Dendritic cell treated with granulocyte-macrophage colony-stimulating factor and Interleukin-4, amounts not matched to agents 40 ng/mL and 50 ng/mL, for 4 days (primary cell): ENCODE measurements at regions not wholly inside any gene's neighbourhood (a gene's known extent, or its start where the extent isn't known, plus 50 kb on each side); places are given as distances from the start of the nearest gene placed in this dataset.

ENCODE experiments used
- H3K27ac Mint-ChIP-seq: one replicate; pipeline ENCODE4 v1.8.0; 2022; ENCODE audit warnings: mild to moderate bottlenecking, mixed read lengths
- H3K27me3 Mint-ChIP-seq: one replicate; pipeline ENCODE4 v1.8.0; 2022; ENCODE audit warnings: mild to moderate bottlenecking, mixed read lengths
- H3K36me3 Mint-ChIP-seq: one replicate; pipeline ENCODE4 v1.8.0; 2022; ENCODE audit warnings: low read depth, mixed read lengths
- H3K4me1 Mint-ChIP-seq: one replicate; pipeline ENCODE4 v1.8.0; 2022; ENCODE audit warnings: low read depth, mixed read lengths
- H3K4me3 Mint-ChIP-seq: one replicate; pipeline ENCODE4 v1.8.0; 2022; ENCODE audit warnings: mild to moderate bottlenecking, moderate library complexity, mixed read lengths
- H3K9me3 Mint-ChIP-seq: one replicate; pipeline ENCODE4 v1.8.0; 2022; ENCODE audit warnings: mixed read lengths
- intact Hi-C: fragments of 100-400 bp; cut with micrococcal nuclease; formaldehyde crosslinking; loops from one replicate; pipeline ENCODE4 v1.15.0; 2022

DNA sequence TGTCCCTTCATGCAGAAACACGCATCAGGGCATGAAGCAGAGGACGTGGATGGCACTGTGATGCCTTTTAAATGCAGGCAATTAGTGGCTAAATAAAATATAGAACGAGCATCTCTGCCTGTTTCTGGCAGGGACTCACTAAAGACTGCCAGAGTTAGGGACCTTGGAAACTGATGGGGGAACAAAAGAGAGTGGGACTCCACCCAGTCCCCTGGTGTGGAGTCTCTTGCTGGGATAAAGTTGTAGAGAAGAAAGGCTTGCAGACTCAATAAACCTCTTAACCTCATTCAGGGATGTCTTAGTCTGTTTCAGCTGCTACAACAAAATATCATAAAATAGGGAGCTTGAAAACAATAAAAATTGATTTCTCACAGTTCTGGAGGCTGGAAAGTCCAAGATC is 87.6 kb upstream of the ARAP3 start:
- Mint-ChIP-seq H3K36me3 (no peaks in the 10 kb centered on the region), H3K4me1 (no peaks in the 10 kb centered on the region), H3K4me3 (no peak overlapping the region), H3K27me3 (peaks cover 13% of the 10 kb centered on the region), H3K27ac (no peak overlapping the region), H3K9me3 (no peaks in the 10 kb centered on the region)
- intact Hi-C loops: no loop called here

DNA sequence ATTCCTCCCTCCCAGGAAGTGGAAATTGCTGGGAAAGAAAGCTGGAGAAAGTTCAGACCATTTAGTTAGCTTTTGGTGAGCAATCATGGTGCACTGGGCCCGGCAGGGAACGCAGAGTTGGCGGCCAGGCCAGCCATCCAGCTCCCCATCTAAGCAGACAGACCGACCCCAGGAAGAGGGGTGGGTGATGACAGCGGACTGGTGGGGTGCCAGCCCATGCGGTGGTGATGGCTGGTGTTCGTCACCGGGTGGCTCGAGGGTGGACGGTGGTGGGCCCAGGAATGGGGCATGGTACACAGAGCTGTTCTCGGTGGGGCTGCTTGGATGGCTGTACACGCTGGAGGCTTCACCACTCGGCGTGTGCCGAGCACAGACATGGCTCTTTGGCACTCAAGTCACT is 85.6 kb upstream of the ARAP3 start:
- Mint-ChIP-seq H3K9me3 (no peaks in the 10 kb centered on the region), H3K4me3 (no peak overlapping the region), H3K27me3 (peaks cover 22% of the 10 kb centered on the region), H3K4me1 (no peaks in the 10 kb centered on the region), H3K36me3 (no peaks in the 10 kb centered on the region), H3K27ac (no peak overlapping the region)
- intact Hi-C loops: no loop called here

DNA sequence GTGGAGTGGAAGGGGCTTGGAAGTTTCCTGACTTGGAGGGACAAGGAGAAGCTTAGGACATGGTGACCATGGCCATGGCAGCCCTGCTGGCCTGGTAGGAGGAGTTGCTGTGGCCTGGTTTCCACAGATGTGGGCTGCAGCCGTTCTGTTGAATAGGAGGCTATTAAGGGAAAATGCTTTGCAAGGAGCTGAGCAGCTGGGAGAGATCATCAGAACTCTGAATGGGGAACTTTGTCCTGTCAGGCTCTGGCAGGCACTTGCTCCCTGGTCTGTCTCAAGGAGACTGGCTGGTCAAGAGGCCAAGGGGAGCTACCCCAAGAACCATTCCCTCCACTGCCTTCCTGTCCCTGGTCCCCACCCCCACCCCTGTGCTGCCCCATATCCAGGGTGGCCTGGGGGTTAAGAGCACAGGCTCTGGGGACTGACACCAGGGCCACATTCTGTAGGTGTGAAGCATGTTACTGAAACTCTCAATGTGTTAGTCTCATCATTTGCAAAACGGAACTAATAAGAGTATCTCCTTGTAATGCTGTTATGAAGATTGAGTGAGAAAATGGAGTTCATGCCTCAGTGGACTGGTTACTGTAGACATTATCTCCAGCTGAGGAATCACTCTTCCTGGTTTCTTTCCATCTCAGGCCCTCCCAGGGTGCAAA is 84.0 kb upstream of the ARAP3 start:
- H3K27ac Mint-ChIP-seq: no peak overlapping the region
- H3K4me3 Mint-ChIP-seq: no peak overlapping the region
- H3K27me3 Mint-ChIP-seq: peaks cover 31% of the 10 kb centered on the region
- H3K36me3 Mint-ChIP-seq: no peaks in the 10 kb centered on the region
- intact Hi-C loops: no loop called here
- H3K4me1 Mint-ChIP-seq: no peaks in the 10 kb centered on the region
- H3K9me3 Mint-ChIP-seq: no peaks in the 10 kb centered on the region

DNA sequence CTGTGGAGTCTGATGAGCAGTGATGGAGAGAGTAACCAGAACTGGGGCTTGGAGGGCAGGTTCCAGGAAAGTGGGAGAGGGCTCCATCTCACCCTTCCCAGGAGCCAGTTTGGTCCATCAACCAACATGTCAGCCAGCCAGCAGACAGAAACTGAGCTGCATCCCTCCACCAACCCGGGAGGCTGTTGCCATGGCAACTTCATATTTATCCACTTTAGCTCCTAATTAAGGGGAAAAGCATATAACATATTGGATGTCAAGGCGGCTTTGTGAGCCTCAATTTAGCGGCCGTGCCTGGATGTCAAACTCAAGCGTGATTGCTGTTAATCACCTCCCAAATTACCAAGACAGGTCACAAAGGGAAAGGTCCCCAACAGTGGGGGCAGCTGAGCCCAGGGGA is 81.5 kb upstream of the ARAP3 start:
- H3K9me3 Mint-ChIP-seq: no peaks in the 10 kb centered on the region
- H3K27me3 Mint-ChIP-seq: peaks cover 49% of the 10 kb centered on the region
- H3K4me1 Mint-ChIP-seq: no peaks in the 10 kb centered on the region
- H3K4me3 Mint-ChIP-seq: no peak overlapping the region
- H3K27ac Mint-ChIP-seq: no peak overlapping the region
- H3K36me3 Mint-ChIP-seq: no peaks in the 10 kb centered on the region
- intact Hi-C loops: no loop called here

DNA sequence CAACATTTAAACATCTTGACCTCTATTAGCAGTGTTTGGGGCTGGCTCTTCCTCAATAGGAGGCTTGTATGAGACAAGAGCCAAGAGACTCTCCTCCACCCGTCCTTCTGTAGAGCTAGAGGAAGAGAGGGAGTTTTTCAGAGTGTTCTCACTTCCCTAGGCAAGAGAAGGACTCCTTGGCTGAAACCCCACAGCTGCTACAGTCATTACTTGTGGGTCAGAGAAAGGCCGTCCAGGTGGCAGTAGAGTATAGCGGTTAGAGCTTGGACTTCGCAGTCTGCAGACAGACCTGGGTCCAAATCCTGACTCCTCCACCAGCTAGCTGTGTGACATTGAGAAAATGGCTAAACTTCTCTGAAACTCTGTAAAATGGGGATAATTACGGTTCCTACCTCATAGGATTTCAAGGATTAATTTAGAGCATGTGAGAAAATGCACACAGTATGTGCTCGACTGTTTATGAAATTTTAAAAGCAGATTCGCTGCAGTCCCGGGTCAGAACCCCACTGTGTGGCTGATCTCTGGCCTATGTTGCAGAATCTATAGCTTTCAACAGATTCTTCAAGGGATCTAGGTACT is 80.8 kb upstream of the ARAP3 start:
- H3K27ac Mint-ChIP-seq: no peak overlapping the region
- no peaks in the 10 kb centered on the region for H3K36me3 Mint-ChIP-seq
- intact Hi-C loops: no loop called here
- no peaks in the 10 kb centered on the region for H3K4me1 Mint-ChIP-seq
- H3K9me3 Mint-ChIP-seq: no peaks in the 10 kb centered on the region
- peaks cover 55% of the 10 kb centered on the region for H3K27me3 Mint-ChIP-seq
- no peak overlapping the region for H3K4me3 Mint-ChIP-seq

DNA sequence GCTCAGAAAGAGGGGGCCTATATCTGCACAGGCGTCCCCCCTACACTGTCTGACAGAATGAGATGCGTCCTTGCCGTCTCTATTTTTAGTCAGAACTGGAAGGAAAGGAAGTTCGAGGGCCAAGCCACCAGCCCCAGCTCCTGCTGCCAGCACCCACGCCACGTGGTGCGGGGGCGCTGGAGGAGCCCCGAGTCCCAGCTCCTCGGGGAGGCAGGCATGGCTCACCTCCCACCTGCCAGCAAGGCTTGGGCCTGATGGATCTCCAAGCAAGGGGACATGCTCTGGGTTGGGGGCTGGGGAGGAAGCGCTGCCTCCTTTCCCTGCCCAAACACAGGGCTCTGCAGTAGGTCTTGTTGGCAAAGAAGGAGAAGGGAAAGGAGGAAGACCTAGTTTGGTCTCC is 80.3 kb upstream of the ARAP3 start:
- intact Hi-C loops: no loop called here
- H3K36me3 Mint-ChIP-seq: no peaks in the 10 kb centered on the region
- no peaks in the 10 kb centered on the region for H3K4me1 Mint-ChIP-seq
- H3K27me3 Mint-ChIP-seq: peaks cover 61% of the 10 kb centered on the region
- H3K27ac Mint-ChIP-seq: no peak overlapping the region
- H3K4me3 Mint-ChIP-seq: no peak overlapping the region
- no peaks in the 10 kb centered on the region for H3K9me3 Mint-ChIP-seq

DNA sequence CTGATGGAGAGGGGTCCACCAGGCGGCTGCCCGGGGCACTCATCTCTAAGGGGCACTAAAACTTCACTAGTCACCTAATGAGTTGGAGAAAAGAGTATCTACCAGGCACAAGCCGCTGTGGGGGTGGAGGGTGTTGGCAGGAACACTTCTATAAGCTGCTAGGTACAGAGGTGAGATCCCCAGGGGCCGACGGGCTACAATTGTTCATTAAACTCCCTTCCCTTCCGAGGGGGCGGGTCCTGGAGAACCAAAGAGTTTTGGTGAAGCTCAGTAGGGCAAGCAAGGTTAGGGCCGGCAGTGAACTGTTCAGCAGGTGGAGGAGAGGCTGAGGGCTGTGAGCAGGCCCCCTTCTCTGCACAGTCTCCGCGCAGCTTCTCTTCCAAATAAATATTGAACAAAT is 78.7 kb upstream of the ARAP3 start:
- Mint-ChIP-seq H3K4me1 (no peaks in the 10 kb centered on the region), H3K36me3 (no peaks in the 10 kb centered on the region), H3K27ac (no peak overlapping the region), H3K27me3 (peaks cover 71% of the 10 kb centered on the region), H3K4me3 (no peak overlapping the region), H3K9me3 (no peaks in the 10 kb centered on the region)
- intact Hi-C loops: no loop called here

DNA sequence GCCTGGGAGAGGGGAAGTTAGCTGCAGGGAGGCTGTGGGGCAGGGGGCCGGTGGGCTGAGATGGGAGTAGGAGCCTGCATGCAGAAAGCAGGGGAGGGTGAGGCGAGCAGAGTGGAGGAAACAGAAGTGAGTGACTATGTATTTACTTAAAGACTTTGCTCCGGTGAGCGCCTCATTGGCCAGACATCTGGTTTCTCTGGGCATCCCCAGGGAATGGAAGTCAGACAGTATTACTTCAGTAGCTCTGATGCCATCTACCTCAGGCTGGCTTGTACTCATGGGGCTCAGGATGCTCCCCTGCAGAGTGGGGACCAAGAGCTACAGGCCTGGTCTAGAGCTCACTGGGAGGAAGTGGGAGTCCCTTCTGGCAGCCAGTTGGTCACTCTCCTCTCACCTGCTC is 78.2 kb upstream of the ARAP3 start:
- no peak overlapping the region for H3K4me3 Mint-ChIP-seq
- no peaks in the 10 kb centered on the region for H3K9me3 Mint-ChIP-seq
- no peak overlapping the region for H3K27ac Mint-ChIP-seq
- H3K36me3 Mint-ChIP-seq: no peaks in the 10 kb centered on the region
- intact Hi-C loops: no loop called here
- peaks cover 75% of the 10 kb centered on the region for H3K27me3 Mint-ChIP-seq
- no peaks in the 10 kb centered on the region for H3K4me1 Mint-ChIP-seq

DNA sequence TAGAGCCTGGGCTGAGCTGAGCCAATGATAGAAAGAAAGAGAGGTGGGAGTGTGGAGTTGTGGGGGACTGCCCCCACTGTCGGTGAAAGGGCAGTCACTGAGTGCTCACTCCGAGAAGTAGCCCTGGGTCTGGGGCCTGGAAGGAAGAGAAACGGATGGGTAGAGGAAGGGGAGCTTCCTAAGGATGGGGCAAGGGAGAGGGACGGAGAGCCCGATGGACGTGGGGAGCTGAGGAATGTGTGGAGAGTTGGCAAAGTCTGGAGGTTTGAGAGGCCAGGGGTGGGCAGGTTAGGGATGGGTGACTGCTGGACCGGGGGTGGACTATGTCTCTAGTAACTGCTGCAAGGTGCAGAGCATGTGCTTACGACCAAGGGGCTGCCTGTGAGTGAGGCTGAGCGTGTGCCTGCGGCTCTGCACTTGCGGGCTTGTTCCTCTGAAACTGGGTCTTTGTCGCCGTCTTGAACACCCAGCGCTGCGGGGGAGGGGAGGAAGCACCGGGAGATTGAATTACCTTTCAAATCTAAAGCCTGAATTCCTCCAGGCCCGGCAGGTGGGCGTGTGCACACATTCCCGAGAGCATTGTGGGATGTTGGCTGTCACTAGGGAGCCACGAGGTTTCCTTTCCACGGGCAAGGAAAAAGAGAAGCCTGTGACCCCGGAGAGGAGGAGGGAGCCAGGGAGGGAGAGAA is 76.4 kb upstream of the ARAP3 start:
- intact Hi-C loops: no loop called here
- Mint-ChIP-seq H3K4me1 (no peaks in the 10 kb centered on the region), H3K27ac (no peak overlapping the region)

DNA sequence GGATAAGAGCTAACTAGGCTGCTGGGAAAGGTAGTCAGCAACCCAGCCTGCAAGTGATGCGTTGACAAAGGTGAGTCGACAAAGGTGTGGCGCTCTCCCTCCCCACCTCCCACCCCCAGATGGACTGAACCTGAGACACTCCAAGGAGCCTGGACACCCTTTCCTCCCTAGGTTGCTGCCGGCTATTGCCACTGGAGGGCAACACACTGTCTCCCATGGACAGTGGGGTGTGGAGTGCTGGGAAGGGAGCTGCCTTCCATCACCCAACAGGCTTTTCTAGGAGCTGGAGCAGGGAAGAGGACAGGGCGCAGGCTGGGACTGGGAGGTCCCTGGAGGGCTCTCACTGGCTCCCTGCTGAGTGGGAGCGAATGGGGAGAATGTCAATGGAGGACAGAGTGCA is 75.4 kb upstream of the ARAP3 start:
- no peaks in the 10 kb centered on the region for H3K36me3 Mint-ChIP-seq
- no peaks in the 10 kb centered on the region for H3K4me1 Mint-ChIP-seq
- H3K27ac Mint-ChIP-seq: no peak overlapping the region
- H3K27me3 Mint-ChIP-seq: peaks cover 87% of the 10 kb centered on the region
- intact Hi-C loops: no loop called here
- no peaks in the 10 kb centered on the region for H3K9me3 Mint-ChIP-seq
- no peak overlapping the region for H3K4me3 Mint-ChIP-seq

More for the DNA sequence above, 76.4 kb upstream of the ARAP3 start:
- Mint-ChIP-seq H3K36me3 (no peaks in the 10 kb centered on the region), H3K4me3 (no peak overlapping the region), H3K27me3 (peaks cover 79% of the 10 kb centered on the region), H3K9me3 (no peaks in the 10 kb centered on the region)

DNA sequence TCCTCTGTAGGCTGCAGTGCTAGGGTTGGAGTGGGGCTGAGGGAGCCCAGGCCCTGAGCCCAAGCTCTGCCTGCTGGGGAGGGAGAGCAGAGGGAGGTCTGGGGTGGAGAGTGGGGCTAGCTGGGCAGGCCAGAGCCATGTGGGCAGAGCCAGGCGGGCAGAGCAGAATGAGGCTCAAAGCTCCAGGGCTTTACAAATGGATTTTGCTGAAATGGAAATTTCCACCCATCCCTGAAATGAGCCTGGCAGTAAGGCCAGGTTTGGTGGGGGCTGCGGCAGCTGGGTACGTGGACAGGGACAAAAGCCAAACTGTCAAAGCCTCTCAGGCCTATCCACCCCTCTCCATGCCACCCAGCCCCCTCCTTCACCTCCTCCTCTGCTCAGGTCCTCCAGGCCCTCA is 74.2 kb upstream of the ARAP3 start:
- intact Hi-C loops: no loop called here
- H3K9me3 Mint-ChIP-seq: no peaks in the 10 kb centered on the region
- no peak overlapping the region for H3K4me3 Mint-ChIP-seq
- no peak overlapping the region for H3K27ac Mint-ChIP-seq
- peaks cover 80% of the 10 kb centered on the region for H3K27me3 Mint-ChIP-seq
- H3K4me1 Mint-ChIP-seq: no peaks in the 10 kb centered on the region
- no peaks in the 10 kb centered on the region for H3K36me3 Mint-ChIP-seq

DNA sequence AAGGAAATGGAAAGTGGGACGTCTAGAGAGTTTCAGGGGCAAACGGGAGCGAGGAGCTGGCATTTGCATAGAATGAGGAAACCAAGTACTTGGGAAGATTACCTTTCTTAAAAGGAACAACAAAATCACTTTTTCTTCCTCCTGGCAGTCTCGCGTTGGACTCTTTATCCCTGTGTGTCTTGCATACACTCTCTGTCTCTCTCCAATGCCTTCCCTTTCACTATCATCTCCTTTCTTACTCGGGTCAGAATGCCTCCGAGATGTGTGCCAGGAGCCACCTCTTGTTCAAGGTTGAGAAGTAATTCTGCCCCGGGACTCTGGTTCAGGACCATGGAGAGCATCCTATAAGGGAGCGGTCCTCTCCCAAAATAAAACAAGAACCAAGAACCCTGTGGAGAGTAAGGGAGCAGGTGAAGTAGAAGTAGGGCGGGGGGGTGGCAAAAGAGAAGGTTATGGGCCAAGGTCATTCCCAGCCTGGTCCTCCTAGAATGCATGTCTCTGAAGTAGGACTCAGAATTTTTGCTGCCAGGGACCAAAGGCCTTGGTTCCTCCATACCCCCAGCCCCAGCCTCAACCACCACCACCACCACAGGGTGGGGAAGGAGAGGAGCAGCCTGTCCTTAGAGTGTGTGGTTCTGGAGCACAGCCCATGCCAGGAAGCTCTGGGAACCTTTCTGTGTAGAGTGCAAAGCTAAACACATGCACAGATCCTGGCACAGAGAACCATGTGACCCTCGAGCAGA is 72.1 kb upstream of the ARAP3 start:
- Mint-ChIP-seq H3K4me3 (no peak overlapping the region), H3K9me3 (no peaks in the 10 kb centered on the region), H3K36me3 (no peaks in the 10 kb centered on the region), H3K4me1 (no peaks in the 10 kb centered on the region), H3K27me3 (peaks cover 74% of the 10 kb centered on the region), H3K27ac (no peak overlapping the region)
- intact Hi-C loops: no loop called here

DNA sequence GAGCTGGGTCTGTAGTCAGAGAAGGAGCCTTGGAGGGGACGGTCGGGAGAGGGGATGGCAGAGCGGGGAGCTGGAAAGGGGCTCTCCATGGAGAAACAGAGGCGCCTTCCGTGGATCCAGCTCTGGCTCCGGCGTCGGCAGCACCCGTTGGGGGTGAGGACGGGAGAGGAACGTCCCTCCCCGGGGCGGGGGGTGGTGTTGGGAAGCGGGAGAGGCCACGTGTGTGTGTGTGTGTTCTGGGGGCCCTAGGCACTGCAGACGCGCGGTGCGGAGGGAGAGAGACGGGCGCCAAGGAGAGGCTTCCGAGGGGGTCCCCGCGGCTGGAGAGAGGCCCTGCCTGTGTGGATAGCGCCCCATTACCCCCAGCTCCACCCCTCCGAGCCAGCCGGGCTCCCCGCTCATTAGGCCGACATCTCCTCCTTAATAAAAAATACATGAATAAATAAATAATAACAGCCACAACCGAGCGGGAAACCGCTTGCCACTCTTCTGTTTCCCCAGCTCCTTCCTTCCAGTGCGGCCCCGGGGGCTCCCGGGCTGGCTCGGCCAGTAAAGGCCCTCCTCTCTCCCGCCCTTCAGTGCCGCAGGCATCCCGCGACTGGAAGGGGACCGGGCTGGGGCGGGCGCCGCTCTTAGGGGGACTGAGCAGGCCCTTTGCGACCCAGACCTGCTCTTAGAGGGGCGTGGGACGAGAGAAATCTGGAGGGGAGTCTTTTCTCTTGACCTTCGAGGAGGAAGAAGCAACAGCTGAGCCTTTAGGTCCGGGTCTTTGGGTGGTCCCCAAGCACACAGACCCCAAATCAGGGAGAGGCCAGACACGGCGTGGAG is 71.3 kb upstream of the ARAP3 start:
- Mint-ChIP-seq H3K27ac (no peak overlapping the region), H3K4me3 (no peak overlapping the region), H3K27me3 (peaks cover 68% of the 10 kb centered on the region), H3K4me1 (no peaks in the 10 kb centered on the region), H3K9me3 (no peaks in the 10 kb centered on the region), H3K36me3 (no peaks in the 10 kb centered on the region)
- intact Hi-C loops: no loop called here
